Keratinocyte (primary cell): ENCODE measurements at regions not wholly inside any gene's neighbourhood (a gene's known extent, or its start where the extent isn't known, plus 50 kb on each side); places are given as distances from the start of the nearest gene placed in this dataset.

Source experiments
- DNase-seq: peaks from one replicate; pipeline ENCODE4 v3.0.0-alpha.2; 2011; ENCODE audit warnings: low read depth, missing footprints, low spot score
- FAIRE-seq: peaks from 2 replicates; lab custom pipeline; 2011; peaks lifted over from hg19 to GRCh38; lab: Jason Lieb, UNC
- H2AFZ ChIP-seq: 2 replicates; pipeline ENCODE4 v1.6.0; 2012; ENCODE audit warnings: low read length, control low read depth, inconsistent platforms; ENCODE audit not compliant: control insufficient read depth
- H3K27ac ChIP-seq: 2 replicates; pipeline ENCODE4 v1.5.1; 2011; ENCODE audit warnings: low read length; ENCODE audit not compliant: control insufficient read depth, insufficient read depth
- H3K27me3 ChIP-seq: 3 replicates; pipeline ENCODE4 v1.6.0; 2011; ENCODE audit warnings: low read length; ENCODE audit not compliant: control insufficient read depth, insufficient read depth; ENCODE audit errors: extremely low read depth
- H3K36me3 ChIP-seq, 2 experiments: 2 replicates in 1 of 2; 3 replicates in 1 of 2; pipeline ENCODE4 v1.5.1; 2011; ENCODE audit warnings: low read length in 2 of 2, mild to moderate bottlenecking in 1 of 2; ENCODE audit not compliant: control insufficient read depth in 2 of 2, insufficient read depth in 2 of 2; ENCODE audit errors: extremely low read depth in 1 of 2
- H3K4me1 ChIP-seq: 3 replicates; pipeline ENCODE4 v1.5.1; 2011; ENCODE audit warnings: low read length; ENCODE audit not compliant: control insufficient read depth, insufficient read depth; ENCODE audit errors: extremely low read depth
- H3K4me2 ChIP-seq: 3 replicates; pipeline ENCODE4 v1.6.0; 2011; ENCODE audit warnings: low read depth, low read length; ENCODE audit not compliant: control insufficient read depth, insufficient read depth; ENCODE audit errors: extremely low read depth
- H3K4me3 ChIP-seq, 3 experiments: fragments of 200-600 bp in 1 of 3; sonication (generic) in 1 of 3; 2 replicates in 2 of 3; 3 replicates in 1 of 3; pipeline ENCODE4 v1.5.1; 2011 to 2016; ENCODE audit warnings: low read length in 3 of 3, mild to moderate bottlenecking in 3 of 3, control low read depth in 2 of 3, inconsistent platforms in 1 of 3, low read depth in 1 of 3, mixed read lengths in 1 of 3, mixed run types in 1 of 3, moderate library complexity in 1 of 3; ENCODE audit not compliant: control insufficient read depth in 2 of 3, insufficient read depth in 2 of 3; ENCODE audit errors: extremely low read depth in 1 of 3
- H3K79me2 ChIP-seq: 2 replicates; pipeline ENCODE4 v1.6.0; 2012; ENCODE audit warnings: low read length; ENCODE audit not compliant: control insufficient read depth, insufficient read depth
- H3K9ac ChIP-seq: 3 replicates; pipeline ENCODE4 v1.6.0; 2011; ENCODE audit warnings: low read length; ENCODE audit not compliant: control insufficient read depth, insufficient read depth; ENCODE audit errors: extremely low read depth
- H3K9me1 ChIP-seq: 3 replicates; pipeline ENCODE4 v1.6.0; 2011; ENCODE audit warnings: low read length; ENCODE audit not compliant: control insufficient read depth, insufficient read depth; ENCODE audit errors: extremely low read depth
- H3K9me3 ChIP-seq: 2 replicates; pipeline ENCODE4 v1.5.1; 2012; ENCODE audit warnings: low read depth, low read length; ENCODE audit not compliant: control insufficient read depth
- H4K20me1 ChIP-seq: 3 replicates; pipeline ENCODE4 v1.6.0; 2011; ENCODE audit warnings: low read length; ENCODE audit not compliant: control insufficient read depth, insufficient read depth; ENCODE audit errors: extremely low read depth
- CTCF ChIP-seq, 3 experiments: IDR thresholded peaks in 1 of 3; conservative IDR thresholded peaks in 1 of 3; optimal IDR thresholded peaks in 1 of 3; 2 replicates in 2 of 3; 3 replicates in 1 of 3; pipeline versions ENCODE3 to v1.5.1; 2011; ENCODE audit warnings: low read length in 3 of 3, mild to moderate bottlenecking in 3 of 3, moderate library complexity in 2 of 3, control low read depth in 1 of 3, inconsistent platforms in 1 of 3; ENCODE audit not compliant: insufficient read depth in 2 of 3; ENCODE audit errors: extremely low read depth in 1 of 3
- EZH2 ChIP-seq: IDR thresholded peaks from one replicate; pipeline ENCODE4 v1.6.1; 2012; ENCODE audit warnings: inconsistent platforms, mild to moderate bottlenecking, low read length, moderate library complexity
- dilution Hi-C: fragments of 300-500 bp; cut with MboI; formaldehyde crosslinking; loops from one replicate; pipeline ENCODE4 v1.7.0; 2020; ENCODE audit warnings: low sequenced_read_pairs; ENCODE audit not compliant: extremely low pct_ligation_motif_present

GRCh38 chr16:87219287-87219909 lies 97.8 kb downstream of the C16orf95 start:
- H3K79me2 ChIP-seq = no peaks in the 10 kb centered on the region
- no peak overlapping the region for H2AFZ ChIP-seq
- no peak for TF ChIP-seq CTCF (optimal IDR thresholded peaks at IDR 0.05 in 1 of 3, IDR thresholded peaks at IDR 0.05 in 1 of 3, conservative IDR thresholded peaks at IDR 0.05 in 1 of 3; ENCODE audit: extremely low read depth in 1 of 3, insufficient read depth in 2 of 3, low read length in 3 of 3)
- TF ChIP-seq EZH2 = no peak
- no peaks in the 10 kb centered on the region for H4K20me1 ChIP-seq
- H3K9me3 ChIP-seq = no peaks in the 10 kb centered on the region
- DNase-seq (no peak), FAIRE-seq (no peak)
- H3K36me3 ChIP-seq = no peaks in the 10 kb centered on the region
- no peaks in the 10 kb centered on the region for H3K27me3 ChIP-seq
- H3K4me2 ChIP-seq = no peak overlapping the region
- no peaks in the 10 kb centered on the region for H3K4me1 ChIP-seq
- no peaks in the 10 kb centered on the region for H3K9me1 ChIP-seq
- no peak overlapping the region for H3K4me3 ChIP-seq
- no peak overlapping the region for H3K9ac ChIP-seq
- dilution Hi-C loops = no loop called here
- H3K27ac ChIP-seq = no peak overlapping the region

- Histone ChIP-seq H3K79me2 (no peaks in the 10 kb centered on the region), H3K9me1 (no peaks in the 10 kb centered on the region), H3K9ac (no peak overlapping the region), H4K20me1 (no peaks in the 10 kb centered on the region), H3K27ac (no peak overlapping the region), H3K4me1 (no peaks in the 10 kb centered on the region), H2AFZ (no peak overlapping the region), H3K4me3 (no peak overlapping the region), H3K36me3 (no peaks in the 10 kb centered on the region), H3K4me2 (no peak overlapping the region), H3K9me3 (no peaks in the 10 kb centered on the region), H3K27me3 (no peaks in the 10 kb centered on the region)
- no peak for DNase-seq
- TF ChIP-seq EZH2 (no peak), CTCF (optimal IDR thresholded peaks at IDR 0.05 in 1 of 3, IDR thresholded peaks at IDR 0.05 in 1 of 3, conservative IDR thresholded peaks at IDR 0.05 in 1 of 3; ENCODE audit: extremely low read depth in 1 of 3, insufficient read depth in 2 of 3, low read length in 3 of 3) (no peak)
- dilution Hi-C loops = no loop called here
- FAIRE-seq = no peak
These were observed 95.6 kb downstream of the C16orf95 start for GRCh38 chr16:87221633-87222032.
